ENCODE measurements at regions not wholly inside any gene's neighbourhood (a gene's known extent, or its start where the extent isn't known, plus 50 kb on each side); places are given as distances from the start of the nearest gene placed in this dataset.
"Not testable (repeated sequence)": the region's sequence is repeated elsewhere in the genome, so short reads cannot be mapped to it uniquely, and the experiment has no call there.

- no peak overlapping the region for H3K27ac ChIP-seq
- no peak for DNase-seq (ENCODE audit: low read depth, low spot score)
These were observed 50.0 kb downstream of the SOD2 start for GRCh38 chr6:159642995-159643394.

DNA sequence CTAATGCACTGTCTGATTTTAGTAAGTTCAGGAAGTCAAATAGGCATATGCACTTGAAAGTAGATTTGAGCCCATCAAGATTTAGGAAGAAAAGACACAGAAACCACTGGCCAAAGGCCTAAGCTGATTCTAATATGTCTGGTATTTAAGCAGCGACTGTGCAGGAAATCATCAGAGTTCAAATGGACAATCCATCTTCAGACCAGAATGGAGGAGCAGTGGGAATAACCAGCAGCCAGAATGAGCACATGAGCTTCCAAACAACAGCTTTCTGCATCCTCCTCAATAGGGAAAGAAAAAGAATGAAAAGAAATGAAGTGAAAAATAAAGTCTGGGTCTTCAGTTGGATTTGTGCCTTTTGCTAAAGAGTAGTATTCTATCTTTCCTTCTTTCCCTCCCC, 50.6 kb downstream of the SOD2 start:
- no peak for DNase-seq (ENCODE audit: low read depth, low spot score)

DNA sequence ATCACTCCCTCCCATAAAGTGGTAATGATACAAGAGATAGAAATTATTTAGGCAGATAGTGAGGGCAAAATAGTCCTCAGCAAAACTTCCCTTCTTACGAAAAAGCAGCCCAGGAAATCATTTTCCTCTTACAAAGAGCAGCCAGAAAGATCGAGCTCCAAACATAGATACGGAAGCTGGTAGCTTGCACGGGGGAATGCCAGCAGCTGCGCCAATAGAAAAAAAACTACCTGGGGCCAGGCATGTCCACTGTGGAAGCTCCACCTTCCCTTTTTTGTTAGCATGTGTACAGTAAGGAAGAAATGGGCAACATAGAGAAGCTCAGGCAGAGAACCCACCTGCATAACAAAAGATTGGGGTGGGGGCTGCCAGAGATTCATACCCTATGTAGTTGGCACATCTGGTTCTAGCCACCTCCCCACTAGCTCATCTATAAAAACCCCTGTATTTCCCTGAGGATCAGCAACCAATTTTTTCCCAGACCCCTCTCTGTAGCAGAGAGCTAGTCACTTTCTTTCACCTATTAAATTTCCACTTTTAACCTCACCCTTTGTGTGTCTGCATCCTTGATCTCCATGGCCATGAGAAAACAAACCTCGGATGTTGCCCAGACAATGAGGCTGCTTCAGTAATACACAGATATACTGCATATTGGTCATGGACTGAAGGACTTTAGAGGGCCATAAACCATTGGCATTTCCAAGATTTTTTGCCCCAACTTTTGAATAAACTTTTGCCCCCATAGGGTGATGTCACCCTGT, 52.1 kb downstream of the SOD2 start:
- no peak overlapping the region for H3K27ac ChIP-seq

More for the DNA sequence above, 50.6 kb downstream of the SOD2 start:
- no peak overlapping the region for H3K27ac ChIP-seq

GRCh38 chr6:159640322-159640721, 52.7 kb downstream of the SOD2 start:
- no peak for DNase-seq (ENCODE audit: low read depth, low spot score)
- H3K27ac ChIP-seq: no peak overlapping the region

More for the DNA sequence above, 52.1 kb downstream of the SOD2 start:
- DNase-seq (ENCODE audit: low read depth, low spot score): no peak

DNA sequence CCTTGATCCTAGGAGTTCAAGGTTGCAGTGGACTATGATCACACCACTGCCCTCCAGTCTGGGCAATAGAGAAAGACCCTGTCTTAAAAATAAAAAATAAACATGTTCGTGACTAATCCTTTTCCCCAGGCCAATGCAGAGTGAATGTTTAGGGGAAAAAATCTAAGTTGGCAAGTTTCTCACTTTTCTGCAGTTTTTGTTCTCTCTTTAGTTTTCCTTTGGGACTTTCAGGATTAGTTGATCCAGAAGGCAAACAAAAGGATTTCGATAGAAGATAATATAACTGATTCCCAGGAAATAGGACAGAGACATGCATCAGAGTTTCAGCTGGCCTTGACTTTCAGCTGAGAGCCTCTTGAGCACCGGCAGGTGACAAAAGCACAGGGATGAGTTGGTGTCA, 53.3 kb downstream of the SOD2 start:
- DNase-seq (ENCODE audit: low read depth, low spot score): no peak

DNA sequence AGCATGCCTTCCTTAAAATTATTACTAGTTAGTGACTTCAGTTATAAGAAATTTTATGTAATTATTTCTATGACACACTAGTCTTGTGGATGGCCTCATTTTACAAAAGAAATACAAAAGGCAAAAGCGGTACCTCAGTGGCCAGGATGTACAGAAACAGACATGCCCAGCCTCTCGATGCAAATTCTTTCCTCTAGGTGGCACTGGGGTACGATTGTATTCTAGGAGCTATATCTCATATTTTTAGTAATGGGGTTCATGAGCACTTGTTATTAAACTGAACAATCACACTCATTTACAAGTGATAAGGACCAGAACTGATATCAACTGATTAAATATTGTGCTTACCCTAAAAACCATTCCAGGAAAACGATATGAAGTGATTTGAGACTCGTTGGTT, 59.8 kb downstream of the SOD2 start:
- no peak overlapping the region for H3K27ac ChIP-seq
- no peak for DNase-seq (ENCODE audit: low read depth, low spot score)

More for the DNA sequence above, 53.3 kb downstream of the SOD2 start:
- H3K27ac ChIP-seq: no peak overlapping the region

DNA sequence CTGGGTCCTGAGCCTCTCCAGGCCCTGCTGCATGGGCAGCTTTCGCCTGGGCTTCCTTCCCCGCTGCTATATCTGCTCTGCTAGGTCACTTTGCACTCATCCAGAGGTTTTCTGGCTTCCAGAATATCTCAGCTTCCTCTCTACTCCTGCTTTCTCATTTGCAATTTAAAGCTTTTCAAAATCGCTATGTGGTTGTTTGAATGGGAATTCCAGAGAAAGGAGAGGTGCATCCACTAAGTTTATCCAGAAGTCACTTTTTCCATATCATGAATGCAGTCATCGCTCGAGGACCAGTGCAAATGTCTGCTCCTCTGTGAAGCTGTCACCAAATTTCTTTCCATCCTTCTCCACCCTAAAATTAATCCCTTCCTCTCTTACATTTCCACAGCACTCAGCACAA, 61.2 kb downstream of the SOD2 start:
- DNase-seq (ENCODE audit: low read depth, low spot score): no peak
- H3K27ac ChIP-seq: no peak overlapping the region

- no peak for DNase-seq (ENCODE audit: low read depth, low spot score)
- H3K27ac ChIP-seq: no peak overlapping the region
These were observed 65.1 kb downstream of the SOD2 start for GRCh38 chr6:159627939-159628338.

GRCh38 chr6:159626506-159626905, 66.5 kb downstream of the SOD2 start:
- DNase-seq (ENCODE audit: low read depth, low spot score); H3K27ac ChIP-seq: not testable (repeated sequence)

DNA sequence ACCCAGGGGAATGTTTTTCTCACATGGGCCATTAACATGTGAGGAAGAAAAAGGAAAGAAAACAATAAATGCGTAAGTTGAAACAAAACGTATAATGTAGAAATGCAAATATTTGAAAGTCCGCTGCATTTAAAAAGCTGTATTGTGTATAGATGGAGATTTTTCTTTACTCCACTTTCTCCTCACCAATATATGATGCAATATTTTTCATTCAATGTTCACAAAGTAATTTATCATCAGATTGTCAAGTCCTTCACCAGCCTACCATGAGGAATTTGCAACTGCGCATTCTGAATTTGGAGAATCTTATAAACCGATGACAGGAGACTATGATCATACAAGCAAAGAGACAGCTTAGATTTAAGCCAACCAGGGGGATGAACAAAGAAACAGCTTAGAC, 69.9 kb downstream of the SOD2 start:
- no peak for DNase-seq (ENCODE audit: low read depth, low spot score)
- H3K27ac ChIP-seq: no peak overlapping the region

DNA sequence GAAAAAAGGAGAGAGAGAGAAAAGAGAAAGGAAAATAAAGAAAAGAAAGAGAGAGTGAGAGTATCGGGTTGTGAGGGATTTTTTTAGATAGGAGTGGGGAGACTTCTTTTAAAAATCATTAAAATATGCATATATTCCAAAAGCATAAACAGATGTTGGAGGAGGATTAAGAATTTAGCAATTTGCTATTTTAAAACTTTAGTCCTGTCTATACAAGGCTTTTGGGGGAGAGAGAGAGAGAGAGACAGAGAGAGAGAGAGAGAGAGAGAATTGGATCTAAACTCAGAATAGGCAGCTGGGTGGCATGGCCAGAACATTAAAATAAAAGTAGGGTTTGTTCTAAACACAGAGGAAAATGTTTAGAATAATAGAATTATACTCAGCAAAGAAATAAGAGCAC, 72.1 kb downstream of the SOD2 start:
- no peak for DNase-seq (ENCODE audit: low read depth, low spot score)
- H3K27ac ChIP-seq: no peak overlapping the region

DNA sequence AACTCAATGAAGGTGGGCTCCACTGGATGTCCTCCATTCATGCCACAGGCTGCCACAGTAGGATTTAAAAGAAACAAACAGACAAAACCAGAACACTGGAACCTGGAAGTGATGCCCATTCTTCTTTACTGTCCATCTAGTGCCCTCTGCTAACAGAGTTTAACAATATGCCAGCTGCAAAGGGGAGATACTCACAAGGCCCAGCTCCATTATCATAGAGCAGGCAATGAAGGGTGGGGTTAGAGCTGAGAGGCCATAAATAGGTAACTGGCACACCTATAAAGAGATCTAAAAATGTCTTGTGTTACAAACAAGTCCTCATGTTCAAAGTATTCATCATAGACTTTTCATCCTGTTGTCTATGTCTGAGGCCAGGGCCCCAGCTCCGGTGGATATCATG, 75.6 kb downstream of the SOD2 start:
- no peak for DNase-seq (ENCODE audit: low read depth, low spot score)
- H3K27ac ChIP-seq: no peak overlapping the region

- no peak overlapping the region for H3K27ac ChIP-seq
- no peak for DNase-seq (ENCODE audit: low read depth, low spot score)
These were observed 76.6 kb downstream of the SOD2 start for GRCh38 chr6:159616456-159616855.

DNA sequence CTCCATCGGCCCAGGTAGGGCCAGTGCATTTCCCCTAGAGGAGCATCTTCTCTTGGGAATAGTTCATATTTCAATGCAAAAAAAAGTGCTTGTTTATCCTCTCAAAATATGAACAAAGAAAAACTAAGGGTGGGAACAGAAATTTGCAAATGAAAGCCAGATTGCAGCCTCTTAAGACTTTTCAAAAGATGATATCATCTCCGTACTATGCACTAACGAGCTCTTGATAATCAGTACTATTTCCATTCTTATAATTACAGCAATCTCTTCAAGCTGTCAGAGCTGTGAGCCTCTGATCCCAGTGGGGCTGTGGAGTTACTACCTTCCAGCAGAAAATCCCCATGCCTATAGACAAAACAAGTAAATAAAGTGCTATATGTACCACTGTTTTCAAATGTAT, 77.1 kb downstream of the SOD2 start:
- no peak overlapping the region for H3K27ac ChIP-seq
- no peak for DNase-seq (ENCODE audit: low read depth, low spot score)

DNA sequence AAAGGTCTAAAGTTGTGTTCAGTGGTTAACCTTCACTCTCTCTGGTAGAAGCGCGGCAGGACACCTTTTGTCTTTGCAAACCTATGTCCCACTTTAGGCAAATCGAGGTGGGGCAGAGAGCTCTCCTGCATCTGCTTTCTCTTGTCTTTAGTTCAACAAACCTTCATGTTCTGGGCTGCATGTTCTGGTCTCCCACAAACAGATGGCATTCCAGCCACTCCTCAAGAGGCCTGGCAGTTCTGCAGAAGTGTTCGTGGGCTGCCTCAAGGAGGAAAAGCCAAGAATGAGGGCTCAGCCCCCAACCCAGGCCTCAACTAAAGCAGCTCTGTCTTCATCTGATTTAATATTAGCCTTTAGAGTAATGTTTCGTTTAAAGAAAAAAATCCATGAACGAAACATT, 82.2 kb downstream of the SOD2 start:
- no peak overlapping the region for H3K27ac ChIP-seq
- DNase-seq (ENCODE audit: low read depth, low spot score): no peak

GRCh38 chr6:159609652-159610178, 83.3 kb downstream of the SOD2 start:
- no peak overlapping the region for H3K27ac ChIP-seq
- DNase-seq (ENCODE audit: low read depth, low spot score): no peak

DNA sequence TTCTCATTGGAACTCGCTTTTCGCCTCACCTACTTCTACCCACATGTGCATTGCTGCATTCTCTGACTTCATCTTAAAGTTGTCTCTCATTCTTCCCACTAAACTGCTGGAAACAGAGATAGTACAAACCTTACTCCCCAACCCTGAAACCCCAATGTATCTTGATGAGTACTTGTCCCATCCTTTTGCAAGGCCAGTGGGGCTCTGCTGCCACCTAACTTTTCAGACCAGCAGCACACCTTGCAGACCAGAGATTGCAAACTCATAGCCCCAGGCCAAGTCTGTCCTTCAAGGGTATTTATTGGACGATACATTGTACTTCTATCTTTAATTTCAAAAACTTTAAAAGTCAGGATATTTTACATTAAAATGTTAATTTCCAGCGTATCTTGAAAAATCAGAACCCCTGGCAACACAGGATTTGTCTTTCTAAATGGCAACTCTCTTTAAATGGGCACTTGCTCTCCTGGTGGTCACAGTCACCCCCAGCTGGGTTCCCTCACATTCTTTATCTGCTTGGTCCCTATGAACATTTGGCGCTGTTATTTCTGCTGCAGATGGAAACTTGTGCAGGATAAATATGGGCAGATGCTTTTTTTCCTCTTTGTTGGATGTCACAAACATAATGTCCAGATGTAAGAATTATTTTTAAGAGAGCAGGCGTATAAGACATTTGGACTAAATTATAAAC, 83.9 kb downstream of the SOD2 start:
- H3K27ac ChIP-seq: no peak overlapping the region
- peak; percentile 37 for DNase-seq (ENCODE audit: low read depth, low spot score)

DNA sequence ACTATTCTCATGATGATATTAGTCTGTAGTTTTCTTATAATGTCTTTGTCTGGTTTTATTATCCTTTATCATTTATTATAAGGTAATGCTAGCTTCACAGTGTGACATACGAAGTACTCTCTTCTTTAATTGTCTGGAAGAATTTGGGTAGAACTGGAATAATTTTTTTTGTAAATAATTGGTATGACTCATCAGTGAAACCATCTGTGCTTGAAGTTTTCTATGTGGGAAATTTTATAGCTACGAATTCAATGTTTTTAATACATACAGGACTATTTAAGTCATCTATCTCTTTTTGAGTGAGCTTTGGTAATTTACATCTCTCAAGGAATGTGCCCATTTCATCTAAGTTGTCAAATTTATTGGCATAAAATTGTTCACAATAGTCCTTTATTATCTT, 86.3 kb downstream of the SOD2 start:
- no peak for DNase-seq (ENCODE audit: low read depth, low spot score)
- no peak overlapping the region for H3K27ac ChIP-seq

DNA sequence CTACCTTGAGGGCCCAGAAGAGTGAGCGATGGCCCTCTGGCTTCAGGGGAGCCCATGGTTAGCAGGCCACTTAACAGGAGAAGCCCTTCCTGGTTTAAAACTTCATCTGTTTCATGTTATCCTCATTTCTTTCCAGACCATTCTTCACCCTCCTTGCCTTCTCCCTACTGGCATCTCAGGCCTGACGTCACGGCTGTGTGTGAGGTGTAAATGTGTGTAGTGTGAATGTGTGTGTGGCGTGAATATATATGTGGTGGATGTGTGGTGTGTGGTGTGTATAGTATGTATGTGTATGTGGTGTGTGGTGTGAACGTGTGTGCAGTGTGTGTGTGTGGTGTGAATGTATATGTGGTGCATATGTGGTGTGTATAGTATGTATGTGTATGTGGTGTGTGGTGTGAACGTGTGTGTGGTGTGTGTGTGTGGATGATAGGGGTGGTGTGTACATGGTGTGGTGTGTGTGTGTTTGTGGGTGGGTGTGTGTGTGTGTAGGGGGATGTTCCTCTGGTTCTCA, 88.5 kb downstream of the SOD2 start:
- DNase-seq (ENCODE audit: low read depth, low spot score): no peak
- no peak overlapping the region for H3K27ac ChIP-seq

DNA sequence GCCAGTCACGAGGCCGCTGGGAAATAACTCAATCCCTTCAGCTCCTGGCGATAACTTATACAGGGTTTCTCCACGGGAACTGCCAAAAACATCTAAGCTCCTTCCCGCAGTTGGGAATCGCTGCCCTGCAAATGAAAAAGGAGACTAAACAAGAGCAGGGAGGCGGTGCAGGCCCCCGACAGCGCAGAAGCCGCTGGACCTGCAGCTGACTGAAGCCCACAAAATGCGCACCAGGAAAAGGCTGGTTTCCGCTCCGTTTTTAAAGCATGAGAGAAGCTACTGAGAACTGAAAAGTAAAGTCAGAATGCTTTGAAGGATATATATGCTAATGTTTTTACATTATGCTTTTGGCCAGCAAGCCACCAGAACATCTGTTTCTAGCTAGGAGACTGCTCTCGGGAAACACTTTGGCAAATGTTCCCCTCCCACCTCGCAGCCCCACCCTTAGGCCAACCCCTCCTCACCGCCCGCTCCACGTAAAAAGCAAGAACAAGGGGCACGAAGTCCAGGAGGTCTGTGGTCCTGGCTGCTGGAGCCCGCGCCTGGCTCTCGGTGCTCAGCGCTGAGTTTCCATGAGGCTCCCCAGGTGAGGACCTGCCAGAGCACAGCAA, 90.5 kb downstream of the SOD2 start:
- DNase-seq (ENCODE audit: low read depth, low spot score): no peak
- no peak overlapping the region for H3K27ac ChIP-seq

GRCh38 chr6:159601211-159601610, 91.8 kb downstream of the SOD2 start:
- no peak overlapping the region for H3K27ac ChIP-seq
- no peak for DNase-seq (ENCODE audit: low read depth, low spot score)
